Sigmoid colon (tissue), 4 donors: ENCODE measurements at regions not wholly inside any gene's neighbourhood (a gene's known extent, or its start where the extent isn't known, plus 50 kb on each side); places are given as distances from the start of the nearest gene placed in this dataset.

Experiments
- EP300 ChIP-seq, 4 donors: sonication (generic); formaldehyde crosslinking; IDR thresholded peaks; one replicate each; pipeline ENCODE4 v1.6.1; 2017; ENCODE audit warnings: antibody characterized with exemption in 4 of 4
- POLR2A ChIP-seq, 2 donors: fragments of 450-650 bp; IDR thresholded peaks; one replicate each; pipeline ENCODE4 v1.6.1; 2016; ENCODE audit warnings: antibody characterized with exemption in 2 of 2, mild to moderate bottlenecking in 2 of 2, moderate library complexity in 2 of 2
- POLR2AphosphoS5 ChIP-seq, 4 donors: sonication (generic); formaldehyde crosslinking; IDR thresholded peaks; one replicate each; pipeline ENCODE4 v1.6.1; 2017; ENCODE audit warnings: antibody characterized with exemption in 4 of 4
- TF ChIP-seq, protein P1 (sequence below), 4 experiments: fragments of 450-650 bp in 3 of 4; fragments of 200-600 bp in 1 of 4; IDR thresholded peaks; one replicate each; pipeline ENCODE4 v1.5.1; 2016 to 2019; ENCODE audit warnings: antibody characterized with exemption in 4 of 4, mild to moderate bottlenecking in 3 of 4, moderate library complexity in 2 of 4

DNA sequence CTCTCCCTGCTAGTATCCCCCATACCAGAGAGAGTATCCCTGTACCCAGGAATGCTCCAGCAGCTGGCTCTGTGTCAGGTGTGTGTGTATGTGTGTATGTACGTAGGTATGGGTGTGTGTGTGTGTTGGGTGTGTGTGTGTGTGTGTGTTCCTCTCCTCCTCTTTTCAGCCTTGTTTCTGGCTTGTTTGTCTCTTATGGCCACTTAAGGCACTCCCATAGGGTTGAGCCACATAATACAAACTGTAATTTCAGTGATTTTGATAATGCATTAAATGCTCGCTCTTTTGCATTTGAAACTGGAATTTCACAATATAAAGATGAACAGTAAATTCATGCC, 80.8 kb upstream of the SH3PXD2B start:
- TF ChIP-seq POLR2A (IDR thresholded peaks at IDR 0.05): no peak
- TF ChIP-seq, protein P1, sequence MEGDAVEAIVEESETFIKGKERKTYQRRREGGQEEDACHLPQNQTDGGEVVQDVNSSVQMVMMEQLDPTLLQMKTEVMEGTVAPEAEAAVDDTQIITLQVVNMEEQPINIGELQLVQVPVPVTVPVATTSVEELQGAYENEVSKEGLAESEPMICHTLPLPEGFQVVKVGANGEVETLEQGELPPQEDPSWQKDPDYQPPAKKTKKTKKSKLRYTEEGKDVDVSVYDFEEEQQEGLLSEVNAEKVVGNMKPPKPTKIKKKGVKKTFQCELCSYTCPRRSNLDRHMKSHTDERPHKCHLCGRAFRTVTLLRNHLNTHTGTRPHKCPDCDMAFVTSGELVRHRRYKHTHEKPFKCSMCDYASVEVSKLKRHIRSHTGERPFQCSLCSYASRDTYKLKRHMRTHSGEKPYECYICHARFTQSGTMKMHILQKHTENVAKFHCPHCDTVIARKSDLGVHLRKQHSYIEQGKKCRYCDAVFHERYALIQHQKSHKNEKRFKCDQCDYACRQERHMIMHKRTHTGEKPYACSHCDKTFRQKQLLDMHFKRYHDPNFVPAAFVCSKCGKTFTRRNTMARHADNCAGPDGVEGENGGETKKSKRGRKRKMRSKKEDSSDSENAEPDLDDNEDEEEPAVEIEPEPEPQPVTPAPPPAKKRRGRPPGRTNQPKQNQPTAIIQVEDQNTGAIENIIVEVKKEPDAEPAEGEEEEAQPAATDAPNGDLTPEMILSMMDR (IDR thresholded peaks at IDR 0.05): no peak
- TF ChIP-seq POLR2AphosphoS5 (IDR thresholded peaks at IDR 0.05): no peak
- TF ChIP-seq EP300 (IDR thresholded peaks at IDR 0.05): no peak
